ENCODE measurements at regions not wholly inside any gene's neighbourhood (a gene's known extent, or its start where the extent isn't known, plus 50 kb on each side); places are given as distances from the start of the nearest gene placed in this dataset.

GRCh38 chr12:25866586-25867378, 91.7 kb upstream of the RASSF8 start:
- DNase-seq (ENCODE audit: low read depth), result no peak
- no peak overlapping the region for H3K4me3 ChIP-seq (replicated peaks; ENCODE audit: low read depth, low read length)
- TF ChIP-seq CTCF (IDR thresholded peaks at IDR 0.05; ENCODE audit: low read length, missing control alignments), result no peak

- TF ChIP-seq CTCF (IDR thresholded peaks at IDR 0.05; ENCODE audit: low read length, missing control alignments), result no peak
- H3K4me3 ChIP-seq (replicated peaks; ENCODE audit: low read depth, low read length), result no peak overlapping the region
- DNase-seq (ENCODE audit: low read depth), result no peak
Observed at GRCh38 chr12:25868193-25868592, 90.3 kb upstream of the RASSF8 start.

GRCh38 chr12:25872137-25872536, 86.3 kb upstream of the RASSF8 start:
- no peak overlapping the region for H3K4me3 ChIP-seq (replicated peaks; ENCODE audit: low read depth, low read length)
- no peak for DNase-seq (ENCODE audit: low read depth)
- TF ChIP-seq CTCF (IDR thresholded peaks at IDR 0.05; ENCODE audit: low read length, missing control alignments), result no peak

GRCh38 chr12:25875661-25876060, 82.8 kb upstream of the RASSF8 start:
- no peak overlapping the region for H3K4me3 ChIP-seq (replicated peaks; ENCODE audit: low read depth, low read length)
- peak; percentile 37 for DNase-seq (ENCODE audit: low read depth)
- no peak for TF ChIP-seq CTCF (IDR thresholded peaks at IDR 0.05; ENCODE audit: low read length, missing control alignments)

GRCh38 chr12:25876383-25877045, 82.0 kb upstream of the RASSF8 start:
- TF ChIP-seq CTCF (IDR thresholded peaks at IDR 0.05; ENCODE audit: low read length, missing control alignments), result no peak
- no peak for DNase-seq (ENCODE audit: low read depth)
- no peak overlapping the region for H3K4me3 ChIP-seq (replicated peaks; ENCODE audit: low read depth, low read length)

GRCh38 chr12:25877446-25877845, 81.0 kb upstream of the RASSF8 start:
- TF ChIP-seq CTCF (IDR thresholded peaks at IDR 0.05; ENCODE audit: low read length, missing control alignments), result no peak
- H3K4me3 ChIP-seq (replicated peaks; ENCODE audit: low read depth, low read length), result no peak overlapping the region
- DNase-seq (ENCODE audit: low read depth), result no peak

Data from fibroblast of pulmonary artery (primary cell).